SJCRH30 (cell line): ENCODE measurements at regions not wholly inside any gene's neighbourhood (a gene's known extent, or its start where the extent isn't known, plus 50 kb on each side); places are given as distances from the start of the nearest gene placed in this dataset.

ENCODE experiments used
- DNase-seq, 2 experiments: peaks; one replicate each; pipeline ENCODE4 v3.0.0-alpha.2; 2015 to 2020
- H3K27ac ChIP-seq: fragments of 250-450 bp; sonication (Bioruptor Pico); 2 replicates; pipeline ENCODE4 v1.5.1; 2020; ENCODE audit warnings: mild to moderate bottlenecking, moderate library complexity
- H3K27me3 ChIP-seq: fragments of 250-450 bp; sonication (Bioruptor Pico); 2 replicates; pipeline ENCODE4 v1.5.1; 2020; ENCODE audit warnings: mild to moderate bottlenecking, moderate library complexity
- H3K36me3 ChIP-seq: fragments of 250-450 bp; sonication (Bioruptor Pico); 2 replicates; pipeline ENCODE4 v1.5.1; 2020; ENCODE audit warnings: mild to moderate bottlenecking, moderate library complexity
- H3K4me1 ChIP-seq: fragments of 250-450 bp; sonication (Bioruptor Pico); 2 replicates; pipeline ENCODE4 v1.5.1; 2020; ENCODE audit warnings: mild to moderate bottlenecking, moderate library complexity
- H3K4me3 ChIP-seq: fragments of 250-450 bp; sonication (Bioruptor Pico); 2 replicates; pipeline ENCODE4 v1.5.1; 2020; ENCODE audit warnings: mild to moderate bottlenecking, moderate library complexity
- H3K9me3 ChIP-seq: fragments of 250-450 bp; sonication (Bioruptor Pico); replicated peaks from 2 replicates; pipeline ENCODE4 v1.5.1; 2020; ENCODE audit warnings: mild to moderate bottlenecking, moderate library complexity

- Histone ChIP-seq H3K9me3 (no peaks in the 10 kb centered on the region), H3K27me3 (no peaks in the 10 kb centered on the region), H3K4me1 (no peaks in the 10 kb centered on the region), H3K27ac (no peak overlapping the region), H3K4me3 (no peak overlapping the region), H3K36me3 (no peaks in the 10 kb centered on the region)
- no peak for DNase-seq
These were observed 549.5 kb downstream of the EPHA4 start for GRCh38 chr2:221022554-221022953.

DNA sequence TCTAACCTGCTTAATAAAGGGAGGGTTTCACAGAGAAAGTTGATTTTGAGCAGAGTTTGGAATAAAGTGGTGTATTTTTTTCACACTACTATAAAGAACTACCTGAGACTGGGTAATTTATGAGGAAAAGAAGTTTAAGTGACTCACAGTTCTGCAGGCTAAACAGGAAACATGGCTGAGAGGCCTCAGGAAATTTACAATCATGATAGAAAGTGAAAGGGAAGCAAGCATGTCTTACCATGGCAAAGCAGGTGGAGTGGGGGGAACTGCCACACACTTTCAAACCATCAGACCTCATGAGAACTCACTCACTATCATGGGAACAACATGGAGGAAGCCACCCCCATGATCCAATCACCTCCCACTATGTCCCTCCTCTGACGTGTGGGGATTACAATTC is 546.7 kb downstream of the EPHA4 start:
- H3K9me3 ChIP-seq = no peaks in the 10 kb centered on the region
- no peak overlapping the region for H3K27ac ChIP-seq
- no peaks in the 10 kb centered on the region for H3K4me1 ChIP-seq
- DNase-seq = no peak
- H3K4me3 ChIP-seq = no peak overlapping the region
- no peaks in the 10 kb centered on the region for H3K27me3 ChIP-seq
- no peaks in the 10 kb centered on the region for H3K36me3 ChIP-seq

- Histone ChIP-seq H3K4me1 (0 out of 2 replicates have a peak, but pooled peaks cover 2% of the 10 kb centered on the region), H3K27me3 (no peaks in the 10 kb centered on the region), H3K4me3 (no peak overlapping the region), H3K9me3 (no peaks in the 10 kb centered on the region), H3K27ac (no peak overlapping the region), H3K36me3 (no peaks in the 10 kb centered on the region)
- no peak for DNase-seq
These were observed 537.9 kb downstream of the EPHA4 start for GRCh38 chr2:221034026-221034701.

DNA sequence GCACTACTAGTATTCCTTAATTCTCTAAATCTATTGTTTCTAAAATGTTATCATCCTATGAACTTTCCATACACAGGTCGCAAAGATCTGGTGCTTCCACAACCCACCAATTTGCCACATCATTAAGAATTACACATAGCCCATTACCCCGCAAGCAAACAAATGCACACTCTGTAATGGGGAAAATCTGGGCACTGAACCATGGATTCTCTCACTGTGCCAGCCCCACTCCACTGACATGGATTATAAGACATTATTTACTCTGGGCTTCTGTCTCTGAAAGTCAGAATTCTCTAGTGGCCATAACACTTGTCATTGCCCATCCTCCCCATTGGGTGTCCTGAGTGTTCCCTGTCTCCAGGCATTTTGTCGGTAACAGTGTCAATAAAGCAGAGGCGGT is 537.1 kb downstream of the EPHA4 start:
- H3K4me3 ChIP-seq = no peak overlapping the region

DNA sequence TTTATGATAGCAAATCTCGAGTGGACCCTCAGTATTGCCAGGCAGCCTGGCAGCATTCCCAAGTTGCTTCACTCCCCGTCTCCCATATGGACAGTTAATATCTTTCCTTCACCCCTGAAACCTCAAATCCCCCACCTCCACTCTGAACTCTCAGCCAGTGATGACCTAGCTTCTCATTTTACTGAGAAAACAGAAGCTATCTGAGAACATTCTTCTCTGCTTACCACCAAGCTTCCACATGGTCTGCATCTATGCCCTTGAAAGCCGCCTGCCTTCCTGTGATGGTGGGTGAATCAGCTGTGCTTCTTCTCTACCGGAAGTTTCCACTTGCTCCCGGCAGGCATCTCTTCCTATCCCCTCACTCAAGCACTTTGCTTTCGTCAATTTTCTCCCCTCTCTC is 529.2 kb downstream of the EPHA4 start:
- Histone ChIP-seq H3K4me3 (no peak overlapping the region), H3K27me3 (no peaks in the 10 kb centered on the region), H3K36me3 (no peaks in the 10 kb centered on the region), H3K9me3 (no peaks in the 10 kb centered on the region), H3K4me1 (0 out of 2 replicates have a peak, but pooled peaks cover 5% of the 10 kb centered on the region), H3K27ac (no peak overlapping the region)
- peak in 1 of 2 experiments; percentile 12 for DNase-seq

More for the DNA sequence above, 537.1 kb downstream of the EPHA4 start:
- no peak for DNase-seq
- no peak overlapping the region for H3K27ac ChIP-seq
- H3K9me3 ChIP-seq = no peaks in the 10 kb centered on the region
- H3K36me3 ChIP-seq = no peaks in the 10 kb centered on the region
- H3K4me1 ChIP-seq = 0 out of 2 replicates have a peak, but pooled peaks cover 5% of the 10 kb centered on the region
- no peaks in the 10 kb centered on the region for H3K27me3 ChIP-seq

DNA sequence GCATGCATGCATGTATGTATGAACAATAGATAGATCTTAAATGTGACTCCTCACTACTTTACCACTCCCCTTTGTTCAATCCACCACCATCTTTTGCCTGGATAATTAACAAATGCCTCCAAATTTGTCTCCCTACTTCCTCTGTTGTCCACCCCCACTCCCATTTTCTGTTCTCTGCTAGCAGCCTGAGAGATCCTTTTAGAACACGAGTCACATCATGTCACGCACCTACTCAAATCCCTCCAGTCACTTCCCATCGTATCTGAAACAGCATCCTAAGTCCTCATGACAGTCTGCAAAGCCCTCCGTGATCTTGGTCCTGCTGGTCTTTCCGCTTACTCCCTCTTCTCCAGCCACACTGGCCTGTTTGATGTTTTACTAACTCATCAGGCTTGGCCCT is 527.3 kb downstream of the EPHA4 start:
- DNase-seq = no peak
- Histone ChIP-seq H3K9me3 (no peaks in the 10 kb centered on the region), H3K4me1 (no peaks in the 10 kb centered on the region), H3K27ac (no peak overlapping the region), H3K36me3 (no peaks in the 10 kb centered on the region), H3K27me3 (no peaks in the 10 kb centered on the region), H3K4me3 (no peak overlapping the region)

GRCh38 chr2:221050020-221050795 is 521.9 kb downstream of the EPHA4 start:
- DNase-seq = peak in 1 of 2 experiments; percentile 36
- H3K4me1 ChIP-seq = no peaks in the 10 kb centered on the region
- no peak overlapping the region for H3K4me3 ChIP-seq
- no peaks in the 10 kb centered on the region for H3K9me3 ChIP-seq
- no peak overlapping the region for H3K27ac ChIP-seq
- H3K27me3 ChIP-seq = no peaks in the 10 kb centered on the region
- no peaks in the 10 kb centered on the region for H3K36me3 ChIP-seq

DNA sequence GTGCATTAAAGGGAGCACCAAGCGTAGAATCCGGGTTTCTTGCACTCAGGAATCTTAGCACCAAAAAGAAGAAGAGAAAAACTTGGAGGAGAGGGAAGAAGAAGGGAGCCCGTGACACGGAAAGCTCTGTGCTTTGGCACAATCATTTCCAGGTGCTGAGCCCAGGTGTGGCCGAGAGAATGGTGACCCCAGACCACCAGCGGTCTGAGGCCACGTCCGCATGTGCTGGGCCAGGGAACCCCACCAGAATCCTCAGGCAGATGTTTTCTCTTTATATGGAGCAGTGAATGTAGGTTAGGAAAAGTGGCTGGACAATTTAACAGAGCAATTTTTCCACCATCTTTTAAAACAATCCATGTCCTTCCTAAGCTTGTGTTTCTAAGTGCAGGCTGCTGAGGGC is 520.9 kb downstream of the EPHA4 start:
- Histone ChIP-seq H3K27me3 (no peaks in the 10 kb centered on the region), H3K4me3 (no peak overlapping the region), H3K9me3 (no peaks in the 10 kb centered on the region), H3K36me3 (no peaks in the 10 kb centered on the region), H3K27ac (no peak overlapping the region), H3K4me1 (no peaks in the 10 kb centered on the region)
- DNase-seq = no peak

DNA sequence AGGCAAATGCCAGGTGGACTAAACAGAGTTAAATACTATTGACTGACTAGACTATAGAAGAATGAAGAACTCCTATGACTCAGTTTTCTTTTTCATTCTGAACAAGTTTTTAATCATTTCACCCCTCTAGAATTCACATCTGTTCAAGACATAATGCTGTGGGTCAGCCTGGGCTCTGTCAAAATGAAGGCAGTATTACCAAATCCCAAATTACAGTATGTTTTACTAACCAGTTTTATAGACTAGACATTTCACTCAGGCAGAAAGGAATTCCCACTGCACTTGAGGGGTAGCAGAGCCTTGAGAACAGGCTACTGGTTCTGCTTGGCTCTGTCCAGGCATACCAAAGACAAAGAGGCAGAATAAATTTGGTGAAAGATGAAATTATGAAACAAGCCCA is 511.7 kb downstream of the EPHA4 start:
- Histone ChIP-seq H3K4me1 (peaks cover 7% of the 10 kb centered on the region), H3K27ac (peak overlapping the region; percentile 29), H3K9me3 (no peaks in the 10 kb centered on the region; the same call in 1 of the 2 replicates), H3K36me3 (no peaks in the 10 kb centered on the region), H3K27me3 (no peaks in the 10 kb centered on the region), H3K4me3 (no peak overlapping the region)
- peak; percentile 3 to 30 for DNase-seq

DNA sequence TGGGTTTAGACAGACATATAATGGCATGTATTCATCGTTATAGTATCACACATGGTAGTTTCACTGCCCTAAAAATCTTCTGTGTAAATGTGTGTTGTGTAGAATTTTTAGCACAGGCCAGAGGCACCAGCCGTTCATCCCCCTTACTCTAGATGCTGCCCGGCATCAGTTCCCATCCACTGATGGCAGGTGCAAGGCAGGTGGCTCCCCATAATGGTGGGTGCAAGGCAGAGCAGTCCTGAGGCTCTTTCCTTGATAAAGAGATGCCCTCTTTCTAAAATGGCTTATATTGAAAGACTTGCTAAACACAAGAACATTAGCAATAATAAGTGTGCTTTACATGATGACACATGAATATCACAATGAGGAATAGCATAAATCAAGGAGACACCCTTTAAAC is 508.5 kb downstream of the EPHA4 start:
- no peak overlapping the region for H3K4me3 ChIP-seq

GRCh38 chr2:221064058-221064854 is 507.8 kb downstream of the EPHA4 start:
- H3K27ac ChIP-seq = no peak overlapping the region
- DNase-seq = no peak
- H3K9me3 ChIP-seq = no peaks in the 10 kb centered on the region
- no peaks in the 10 kb centered on the region for H3K27me3 ChIP-seq
- H3K4me1 ChIP-seq = peaks cover 7% of the 10 kb centered on the region
- H3K36me3 ChIP-seq = no peaks in the 10 kb centered on the region
- no peak overlapping the region for H3K4me3 ChIP-seq

More for the DNA sequence above, 508.5 kb downstream of the EPHA4 start:
- no peaks in the 10 kb centered on the region for H3K9me3 ChIP-seq
- DNase-seq = no peak
- no peak overlapping the region for H3K27ac ChIP-seq
- H3K4me1 ChIP-seq = peaks cover 7% of the 10 kb centered on the region
- no peaks in the 10 kb centered on the region for H3K27me3 ChIP-seq
- H3K36me3 ChIP-seq = no peaks in the 10 kb centered on the region

DNA sequence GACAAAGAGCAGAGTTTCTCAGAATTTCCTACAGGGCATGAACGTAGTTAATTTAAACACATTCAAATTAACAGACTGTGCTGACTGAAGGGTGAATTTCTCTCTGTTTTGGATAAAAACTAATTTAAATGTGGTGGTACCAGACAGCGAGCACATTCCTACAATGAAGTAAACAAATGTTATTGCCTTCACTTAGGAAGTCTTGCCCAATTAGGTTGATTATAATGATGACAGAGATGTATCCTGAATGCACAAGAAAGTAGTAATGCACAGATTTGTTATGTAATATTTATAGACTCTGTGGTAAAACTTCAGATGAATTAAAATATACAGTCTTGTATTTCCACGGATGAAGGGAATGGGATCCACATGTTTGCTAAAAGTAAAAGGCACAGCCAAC is 507.2 kb downstream of the EPHA4 start:
- no peak for DNase-seq
- Histone ChIP-seq H3K27me3 (no peaks in the 10 kb centered on the region), H3K4me1 (peaks cover 7% of the 10 kb centered on the region), H3K9me3 (no peaks in the 10 kb centered on the region; the same call in 1 of the 2 replicates), H3K36me3 (no peaks in the 10 kb centered on the region), H3K27ac (no peak overlapping the region), H3K4me3 (no peak overlapping the region)

DNA sequence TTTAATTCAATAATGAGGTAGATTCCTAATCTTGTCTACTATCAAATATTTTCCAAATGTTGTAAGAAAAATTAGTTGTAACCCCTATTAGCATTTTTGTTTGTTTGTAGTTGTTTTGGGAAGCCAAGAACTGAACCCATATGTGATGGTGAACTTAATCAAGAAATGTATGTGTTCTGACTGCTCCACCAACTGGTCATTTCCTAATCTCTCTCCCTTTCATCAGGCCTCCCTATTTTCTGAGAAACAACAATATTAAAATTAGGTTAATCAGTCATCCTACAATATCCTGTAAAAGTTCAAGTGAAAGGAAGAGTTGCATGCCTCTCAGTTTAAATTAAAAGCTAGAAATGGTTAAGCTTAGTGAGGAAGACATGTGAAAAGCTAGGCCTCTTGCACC is 504.0 kb downstream of the EPHA4 start:
- Histone ChIP-seq H3K27ac (no peak overlapping the region), H3K4me1 (no peaks in the 10 kb centered on the region), H3K4me3 (no peak overlapping the region), H3K36me3 (no peaks in the 10 kb centered on the region), H3K9me3 (no peaks in the 10 kb centered on the region; the same call in 1 of the 2 replicates), H3K27me3 (no peaks in the 10 kb centered on the region)
- DNase-seq = no peak

GRCh38 chr2:221070106-221070505 is 502.0 kb downstream of the EPHA4 start:
- no peaks in the 10 kb centered on the region for H3K36me3 ChIP-seq
- DNase-seq = no peak
- H3K27ac ChIP-seq = no peak overlapping the region
- no peak overlapping the region for H3K4me3 ChIP-seq
- H3K9me3 ChIP-seq = no peaks in the 10 kb centered on the region; the same call in 1 of the 2 replicates
- no peaks in the 10 kb centered on the region for H3K27me3 ChIP-seq
- H3K4me1 ChIP-seq = 0 out of 2 replicates have a peak, but pooled peaks cover 7% of the 10 kb centered on the region
